MG63 (cell line): ENCODE measurements at regions not wholly inside any gene's neighbourhood (a gene's known extent, or its start where the extent isn't known, plus 50 kb on each side); places are given as distances from the start of the nearest gene placed in this dataset.

Experiments
- DNase-seq: peaks from one replicate; pipeline ENCODE4 v3.0.0-alpha.2; 2020
- H3K27me3 ChIP-seq: fragments of 250-450 bp; sonication (Bioruptor Pico); 2 replicates; pipeline ENCODE4 v1.5.1; 2020; ENCODE audit warnings: mild to moderate bottlenecking, moderate library complexity
- H3K36me3 ChIP-seq: fragments of 250-450 bp; sonication (Bioruptor Pico); 2 replicates; pipeline ENCODE4 v1.5.1; 2020; ENCODE audit warnings: mild to moderate bottlenecking, moderate library complexity
- H3K4me3 ChIP-seq: fragments of 250-450 bp; sonication (Bioruptor Pico); 2 replicates; pipeline ENCODE4 v1.5.1; 2020; ENCODE audit warnings: mild to moderate bottlenecking, moderate library complexity
- H3K9me3 ChIP-seq: fragments of 250-450 bp; sonication (Bioruptor Pico); 2 replicates; pipeline ENCODE4 v1.5.1; 2020; ENCODE audit warnings: mild to moderate bottlenecking, moderate library complexity

DNA sequence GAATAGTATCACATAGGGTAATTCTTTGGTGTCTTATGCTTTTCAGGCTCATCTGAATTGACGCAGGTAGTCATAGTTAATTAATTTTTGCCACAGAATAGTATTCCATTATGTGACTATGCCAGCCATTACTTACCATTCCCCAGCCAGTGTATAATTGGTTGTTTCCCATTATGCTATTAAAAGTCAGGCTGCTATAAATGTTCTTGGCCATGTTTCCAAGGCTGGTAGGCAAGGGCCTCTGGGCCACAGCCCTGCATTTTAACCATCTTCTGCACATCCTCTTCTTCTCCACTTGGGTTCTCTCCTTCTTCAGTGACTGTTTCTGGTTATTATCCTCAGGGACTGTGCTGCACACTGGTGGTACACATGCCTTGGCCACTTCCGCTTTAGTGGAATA, 190.9 kb downstream of the ADAMTS15 start:
- H3K36me3 ChIP-seq: no peaks in the 10 kb centered on the region
- DNase-seq: no peak
- no peaks in the 10 kb centered on the region for H3K9me3 ChIP-seq
- no peaks in the 10 kb centered on the region for H3K27me3 ChIP-seq
- no peak overlapping the region for H3K4me3 ChIP-seq

DNA sequence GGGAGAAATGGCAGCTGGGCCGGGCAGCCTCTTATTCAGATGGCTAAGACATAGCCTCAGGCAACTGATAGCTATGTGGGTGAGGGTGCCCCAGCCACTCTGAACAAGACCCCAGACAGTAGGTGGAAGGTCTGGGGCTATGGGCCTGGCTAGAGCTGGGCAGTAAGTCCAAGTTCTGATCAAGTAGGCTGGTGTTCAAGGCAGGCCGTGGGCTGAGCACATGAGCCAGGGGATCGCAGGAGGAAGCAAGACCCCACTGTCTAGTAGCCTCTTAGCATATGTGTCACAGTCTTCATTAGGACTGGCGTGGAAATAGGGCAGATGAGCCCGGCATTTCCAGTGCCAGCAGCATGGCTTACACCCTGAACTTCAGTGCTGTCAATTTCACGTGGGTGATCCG, 192.1 kb downstream of the ADAMTS15 start:
- H3K4me3 ChIP-seq: no peak overlapping the region
- no peak for DNase-seq
- H3K9me3 ChIP-seq: no peaks in the 10 kb centered on the region
- no peaks in the 10 kb centered on the region for H3K36me3 ChIP-seq
- no peaks in the 10 kb centered on the region for H3K27me3 ChIP-seq

DNA sequence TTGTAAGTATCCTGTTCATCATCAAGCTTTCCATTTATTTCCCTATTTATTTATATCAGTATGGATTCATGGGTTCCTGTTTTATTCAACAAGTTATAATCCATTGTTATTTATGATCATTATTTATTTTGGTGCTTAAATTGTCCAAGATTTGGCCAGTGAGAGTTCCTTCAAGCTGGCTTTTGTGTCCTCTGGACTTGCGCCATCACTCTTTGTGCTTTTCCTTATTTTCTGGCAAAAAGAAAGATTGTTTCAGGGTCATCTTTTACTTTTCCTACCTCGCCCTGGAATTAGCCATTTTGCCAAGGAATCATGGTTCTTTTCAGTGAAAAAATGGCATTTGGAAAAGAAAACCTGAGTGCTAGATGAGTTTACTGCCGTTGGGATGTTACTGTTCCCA, 193.4 kb downstream of the ADAMTS15 start:
- H3K27me3 ChIP-seq: no peaks in the 10 kb centered on the region
- no peak for DNase-seq
- H3K9me3 ChIP-seq: no peaks in the 10 kb centered on the region
- no peak overlapping the region for H3K4me3 ChIP-seq
- no peaks in the 10 kb centered on the region for H3K36me3 ChIP-seq

DNA sequence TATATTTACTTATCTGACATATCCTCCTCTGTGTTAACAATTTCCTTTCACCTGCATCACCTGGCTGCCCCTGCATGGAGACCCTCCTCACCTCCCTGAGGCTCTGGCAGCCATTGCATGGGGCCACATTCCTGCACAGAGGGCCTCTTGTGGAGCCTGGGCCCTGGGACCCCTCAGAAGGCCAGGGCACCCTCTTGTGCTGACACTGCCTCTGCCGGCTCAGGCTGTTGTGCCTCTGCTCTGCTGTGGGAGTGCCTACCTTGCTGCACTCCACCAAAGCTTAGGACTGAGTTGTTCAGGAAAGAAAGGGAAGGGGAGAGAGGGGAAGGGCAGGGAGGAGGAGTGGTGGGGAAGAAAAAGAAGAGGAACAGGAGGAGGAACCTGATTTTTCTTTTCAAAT, 194.5 kb downstream of the ADAMTS15 start:
- no peak for DNase-seq
- H3K36me3 ChIP-seq: no peaks in the 10 kb centered on the region
- no peaks in the 10 kb centered on the region for H3K9me3 ChIP-seq
- H3K4me3 ChIP-seq: no peak overlapping the region
- H3K27me3 ChIP-seq: no peaks in the 10 kb centered on the region

DNA sequence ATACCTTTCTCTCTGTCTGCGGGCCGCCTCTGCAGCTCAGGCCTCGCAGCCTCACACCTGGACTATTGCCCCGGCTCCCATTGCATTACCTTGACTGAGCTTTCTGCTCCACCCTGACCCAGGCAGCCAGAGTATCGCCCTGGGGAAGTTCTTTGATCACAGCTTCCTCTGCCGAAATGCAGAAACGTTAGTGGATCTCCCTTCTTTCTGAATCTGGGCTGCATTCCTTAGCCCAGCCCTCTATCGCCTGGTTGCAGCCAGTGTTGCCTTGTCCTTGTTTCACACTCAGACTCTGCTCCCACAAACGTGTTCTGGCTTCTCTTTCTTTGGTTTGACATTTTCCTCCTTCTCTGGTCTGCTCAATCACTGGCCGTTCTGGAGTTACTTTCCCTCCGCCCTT, 195.7 kb downstream of the ADAMTS15 start:
- Histone ChIP-seq H3K36me3 (no peaks in the 10 kb centered on the region), H3K9me3 (no peaks in the 10 kb centered on the region), H3K4me3 (no peak overlapping the region), H3K27me3 (no peaks in the 10 kb centered on the region)
- DNase-seq: no peak

DNA sequence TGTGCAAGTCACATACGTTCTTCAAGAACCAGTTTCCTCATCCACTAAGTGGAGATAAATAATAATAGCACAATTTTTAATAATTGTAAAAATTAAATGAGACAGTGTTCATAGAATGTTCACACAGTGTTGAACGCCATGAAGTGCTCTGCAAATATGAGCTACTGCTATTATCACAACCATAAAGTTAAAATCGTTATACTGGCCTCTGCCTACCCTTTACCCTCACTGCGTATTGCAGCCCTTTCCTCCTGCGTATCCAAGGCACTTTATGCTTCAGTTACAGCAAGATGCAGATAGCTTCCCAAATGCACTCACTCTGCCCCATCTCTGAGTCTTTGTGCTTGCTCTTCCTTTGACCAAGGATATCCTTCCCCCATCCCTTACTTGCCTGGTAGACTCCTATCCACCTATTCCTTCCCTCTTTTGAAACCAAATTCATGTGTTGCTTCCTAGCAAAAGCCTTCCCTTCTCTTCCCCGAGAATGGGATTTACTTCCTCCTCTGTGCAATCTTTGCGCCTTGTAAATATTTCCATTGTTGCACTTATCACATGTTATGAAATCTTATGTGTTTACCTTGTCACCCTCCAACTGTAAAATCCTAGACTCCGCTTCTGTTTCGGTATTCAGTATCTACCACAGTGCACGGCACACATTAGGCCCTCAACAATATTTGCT, 196.9 kb downstream of the ADAMTS15 start:
- Histone ChIP-seq H3K4me3 (no peak overlapping the region), H3K36me3 (no peaks in the 10 kb centered on the region)

DNA sequence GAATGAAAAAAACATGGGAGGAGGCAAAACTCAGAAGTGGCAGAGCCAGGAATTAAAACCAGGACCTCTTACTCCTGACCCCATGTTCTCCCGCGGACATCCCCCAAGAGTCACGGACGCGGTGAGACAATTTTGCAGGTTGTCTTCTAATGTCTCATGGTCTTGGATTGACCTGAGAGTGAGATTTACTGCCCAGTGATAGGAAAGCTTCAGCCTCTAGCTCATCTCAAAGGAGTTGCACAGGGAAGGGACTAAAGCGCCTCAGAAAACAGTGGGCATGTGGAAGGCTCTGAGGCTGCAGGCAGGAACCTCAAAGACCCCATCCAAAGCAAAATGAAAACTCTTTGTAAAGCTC, 197.4 kb downstream of the ADAMTS15 start:
- Histone ChIP-seq H3K27me3 (no peaks in the 10 kb centered on the region), H3K4me3 (no peak overlapping the region), H3K9me3 (no peaks in the 10 kb centered on the region), H3K36me3 (no peaks in the 10 kb centered on the region)
- no peak for DNase-seq

More for the DNA sequence above, 196.9 kb downstream of the ADAMTS15 start:
- DNase-seq: no peak
- Histone ChIP-seq H3K9me3 (no peaks in the 10 kb centered on the region), H3K27me3 (no peaks in the 10 kb centered on the region)

DNA sequence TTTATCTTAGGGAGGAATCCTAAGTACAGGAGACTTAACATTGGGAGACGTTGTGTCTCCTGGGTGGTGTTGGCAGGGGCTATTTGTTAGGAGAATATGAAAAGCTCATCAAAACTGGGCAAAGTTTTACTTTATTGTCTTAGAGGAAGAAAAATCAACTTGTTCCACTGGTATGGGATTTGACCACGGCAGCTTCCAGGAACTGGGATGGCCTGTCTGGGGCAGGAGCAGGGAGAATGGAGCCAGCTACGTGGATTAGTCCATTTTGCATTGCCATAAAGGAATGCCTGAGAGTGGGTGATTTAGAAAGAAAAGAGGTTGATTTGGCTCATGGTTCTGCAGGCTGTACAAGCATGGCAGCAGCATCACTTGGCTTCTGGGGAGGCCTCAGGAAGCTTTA, 198.4 kb downstream of the ADAMTS15 start:
- DNase-seq: peak; percentile 52
- Histone ChIP-seq H3K9me3 (no peaks in the 10 kb centered on the region), H3K27me3 (no peaks in the 10 kb centered on the region), H3K36me3 (no peaks in the 10 kb centered on the region), H3K4me3 (no peak overlapping the region)

DNA sequence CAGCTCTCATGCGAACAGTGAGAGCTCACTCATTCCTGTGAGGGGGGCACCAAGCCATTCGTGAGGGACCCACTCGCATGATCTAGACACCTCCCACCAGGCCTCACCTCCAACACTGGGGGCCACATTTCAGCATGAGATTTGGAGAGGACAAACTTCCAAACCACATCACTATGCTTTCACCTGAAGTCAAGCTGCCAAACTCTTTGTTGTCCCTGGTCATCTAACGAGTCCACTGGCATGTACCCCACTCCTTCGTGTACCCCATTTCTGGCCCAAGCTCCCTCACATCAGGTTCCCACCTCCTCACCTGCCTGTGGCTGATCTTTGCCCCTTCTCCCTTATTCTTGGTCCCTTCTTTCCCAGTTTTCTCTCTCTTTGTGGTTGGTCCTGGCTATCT, 198.9 kb downstream of the ADAMTS15 start:
- H3K36me3 ChIP-seq: no peaks in the 10 kb centered on the region
- no peak overlapping the region for H3K4me3 ChIP-seq
- no peaks in the 10 kb centered on the region for H3K9me3 ChIP-seq

DNA sequence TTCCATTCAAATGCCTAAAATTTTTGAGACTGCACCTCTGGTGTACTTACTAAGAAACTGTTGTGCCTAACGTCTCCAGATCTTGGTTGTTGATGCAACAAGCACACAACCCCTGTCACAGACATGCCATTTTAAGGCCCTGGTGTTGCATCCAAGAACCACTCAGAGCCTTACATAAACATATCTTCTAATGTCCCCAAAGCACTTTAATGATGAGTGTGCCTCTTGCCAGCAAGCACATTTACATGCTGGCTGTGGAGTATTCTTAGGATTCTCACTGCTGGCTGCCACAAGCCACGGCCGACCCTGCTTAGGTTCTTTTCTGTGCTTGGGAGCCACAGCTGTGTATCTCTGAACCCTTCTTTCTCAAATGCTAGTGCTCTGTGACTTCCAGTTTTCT, 201.4 kb downstream of the ADAMTS15 start:
- no peaks in the 10 kb centered on the region for H3K27me3 ChIP-seq
- H3K36me3 ChIP-seq: no peaks in the 10 kb centered on the region
- no peaks in the 10 kb centered on the region for H3K9me3 ChIP-seq
- no peak for DNase-seq
- H3K4me3 ChIP-seq: no peak overlapping the region

More for the DNA sequence above, 198.9 kb downstream of the ADAMTS15 start:
- DNase-seq: no peak
- H3K27me3 ChIP-seq: no peaks in the 10 kb centered on the region

DNA sequence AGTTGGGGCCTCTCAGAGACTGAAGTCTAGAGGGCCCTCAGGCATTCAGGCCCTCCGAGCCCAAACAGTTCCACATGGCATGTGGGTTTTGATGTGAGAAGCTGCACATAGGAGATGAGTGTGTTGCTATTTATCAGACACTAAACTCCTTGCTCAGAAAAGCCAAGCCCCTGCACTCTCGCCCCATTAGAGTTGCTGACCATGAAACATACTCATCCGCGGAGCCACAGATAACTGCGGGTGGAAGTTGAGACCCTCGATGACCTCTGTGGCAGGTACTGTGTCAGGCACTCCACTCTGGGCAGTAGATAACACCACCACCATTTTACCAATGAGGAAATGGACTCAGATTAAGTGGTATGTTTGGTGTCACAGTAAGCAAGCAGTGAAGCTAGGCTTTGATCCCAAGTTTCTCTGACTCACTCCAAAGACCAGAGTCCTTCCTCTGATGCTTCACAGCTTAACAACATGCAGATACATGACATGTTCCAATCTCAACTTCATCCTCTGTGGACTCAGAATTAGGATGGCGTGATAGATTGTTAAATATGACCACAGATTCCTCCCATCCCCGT, 202.1 kb downstream of the ADAMTS15 start:
- Histone ChIP-seq H3K27me3 (no peaks in the 10 kb centered on the region), H3K9me3 (0 out of 2 replicates have a peak, but pooled peaks cover 1% of the 10 kb centered on the region), H3K4me3 (no peak overlapping the region), H3K36me3 (no peaks in the 10 kb centered on the region)
- DNase-seq: no peak

DNA sequence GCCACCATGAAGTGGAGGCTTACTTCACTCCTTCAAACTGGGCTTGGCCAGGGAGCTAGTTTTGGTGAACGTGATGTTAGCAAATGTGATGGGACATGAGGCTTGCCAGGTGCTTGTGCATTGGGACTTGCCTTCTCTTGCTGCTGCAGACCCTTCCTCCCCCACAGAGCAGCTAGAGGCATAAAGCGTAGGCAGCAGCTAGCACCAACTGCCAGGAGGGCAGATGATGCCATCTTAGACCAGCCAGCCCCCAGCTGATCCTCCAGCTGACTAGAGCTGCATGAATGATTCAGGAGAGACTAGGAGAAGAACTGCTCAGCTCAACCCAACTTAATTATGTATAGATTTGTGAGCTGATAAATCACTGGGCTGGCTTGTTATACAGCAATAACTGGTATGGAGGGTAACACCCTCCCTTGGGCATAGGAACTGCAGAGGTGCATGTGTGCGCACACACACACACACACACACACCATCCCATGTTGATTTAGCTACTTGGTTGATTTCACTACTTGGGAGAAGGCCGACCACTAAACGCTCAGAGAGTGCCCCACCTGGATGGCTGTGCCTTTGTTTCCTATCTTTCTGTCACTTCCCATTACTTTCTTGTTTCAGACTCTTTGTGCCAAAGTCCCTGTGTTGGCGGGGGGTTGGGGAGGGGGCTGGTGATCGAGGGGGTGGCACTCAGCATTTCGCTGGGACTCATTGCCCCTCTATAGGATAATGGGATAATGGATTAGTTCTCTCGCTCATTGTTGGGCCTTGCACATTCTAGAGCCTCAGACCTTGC, 202.8 kb downstream of the ADAMTS15 start:
- no peak for DNase-seq
- no peaks in the 10 kb centered on the region for H3K27me3 ChIP-seq
- peaks cover 2% of the 10 kb centered on the region; the same call in 1 of the 2 replicates for H3K9me3 ChIP-seq
- no peaks in the 10 kb centered on the region for H3K36me3 ChIP-seq
- H3K4me3 ChIP-seq: no peak overlapping the region

DNA sequence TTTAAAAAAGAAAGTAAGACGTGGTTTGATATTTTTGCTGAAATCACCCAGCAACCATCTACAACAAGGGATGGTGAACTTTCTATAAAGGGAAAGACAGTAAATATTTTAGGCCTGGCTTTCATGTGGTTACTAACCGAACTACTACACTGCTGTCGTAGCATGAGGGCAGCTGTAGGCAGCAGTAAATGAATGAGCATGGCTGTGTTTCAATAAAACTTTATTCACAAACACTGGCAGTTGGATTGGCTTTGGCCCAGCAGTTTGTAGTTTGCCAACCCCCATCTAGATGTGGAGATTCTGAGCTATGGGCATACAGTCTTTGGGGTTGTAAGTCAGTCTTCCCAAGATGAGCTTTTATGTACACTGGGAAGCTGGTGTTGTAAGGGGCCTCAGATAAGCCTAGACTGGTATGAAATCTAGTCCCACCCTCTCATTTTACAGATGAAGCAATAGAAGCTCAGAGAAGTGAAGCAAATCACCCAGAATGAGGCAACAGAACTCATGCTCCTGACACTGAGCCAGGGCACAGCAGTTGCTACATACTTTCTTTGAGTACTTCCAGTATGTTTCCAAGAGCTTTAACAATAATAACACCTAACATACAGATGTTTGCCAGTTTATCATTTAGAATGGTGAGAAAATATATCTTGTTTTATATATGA, 204.4 kb downstream of the ADAMTS15 start:
- H3K27me3 ChIP-seq: no peaks in the 10 kb centered on the region
- no peaks in the 10 kb centered on the region for H3K36me3 ChIP-seq
- DNase-seq: peak; percentile 88

DNA sequence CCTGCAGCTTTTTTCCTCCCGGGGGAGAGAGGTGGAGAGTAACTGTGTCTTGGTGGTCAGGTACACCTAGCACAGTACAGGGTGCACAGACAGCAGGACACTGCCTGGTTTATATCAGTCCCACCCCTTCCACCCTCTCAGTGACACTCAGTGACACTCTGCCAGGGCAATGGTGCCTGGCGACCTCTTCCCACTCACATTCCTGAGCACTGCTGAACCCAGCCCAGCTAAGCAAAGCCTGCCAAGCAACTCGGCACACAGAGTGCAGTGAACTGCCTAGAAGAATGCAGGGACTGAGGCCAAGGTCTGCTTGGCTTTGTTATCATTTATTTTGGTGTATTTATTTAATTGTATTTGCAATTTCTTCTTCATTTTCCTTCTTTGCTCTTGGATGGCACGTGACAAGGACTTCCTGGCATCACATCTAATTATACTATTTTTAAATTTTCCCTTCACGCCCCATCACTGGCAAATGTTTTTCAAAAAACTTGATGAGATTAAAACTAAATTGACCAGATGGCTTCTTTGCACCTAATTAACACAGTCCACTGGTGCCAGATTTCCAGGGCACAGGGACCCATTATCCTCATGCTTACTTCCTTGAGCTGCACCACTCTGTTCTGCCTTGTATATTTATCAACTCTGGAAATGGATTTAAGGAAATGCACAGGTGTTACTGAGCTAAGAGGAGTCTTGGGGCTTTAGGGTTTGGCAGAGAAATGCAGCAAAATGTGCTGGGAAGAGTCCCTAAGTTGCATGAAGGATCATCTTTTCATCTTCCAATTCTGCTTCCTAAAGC, 205.6 kb downstream of the ADAMTS15 start:
- H3K9me3 ChIP-seq: peaks cover 12% of the 10 kb centered on the region
- H3K4me3 ChIP-seq: no peak overlapping the region
- H3K36me3 ChIP-seq: no peaks in the 10 kb centered on the region
- H3K27me3 ChIP-seq: no peaks in the 10 kb centered on the region
- peak; percentile 90 for DNase-seq

More for the DNA sequence above, 204.4 kb downstream of the ADAMTS15 start:
- Histone ChIP-seq H3K4me3 (no peak overlapping the region), H3K9me3 (peaks cover 9% of the 10 kb centered on the region)

DNA sequence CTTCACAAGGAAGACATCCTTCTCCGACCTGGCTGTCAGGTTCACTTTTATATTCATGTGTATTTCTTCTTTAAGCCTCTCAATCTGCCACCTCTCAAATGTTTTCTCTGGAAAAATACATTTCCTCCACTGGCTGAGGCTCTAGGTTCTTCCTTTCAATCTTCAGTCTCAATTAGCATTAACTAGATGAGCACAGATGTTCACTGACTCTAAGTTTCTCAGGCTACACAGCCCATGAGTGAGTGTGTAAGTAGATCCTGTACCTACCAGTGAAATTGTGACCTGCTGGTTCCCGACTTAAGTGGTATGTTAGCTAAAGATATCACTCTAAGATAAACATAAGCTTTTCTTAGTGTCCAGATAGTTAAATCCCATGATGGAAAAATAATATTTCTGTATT, 206.9 kb downstream of the ADAMTS15 start:
- Histone ChIP-seq H3K4me3 (no peak overlapping the region), H3K36me3 (no peaks in the 10 kb centered on the region)
- DNase-seq: no peak

DNA sequence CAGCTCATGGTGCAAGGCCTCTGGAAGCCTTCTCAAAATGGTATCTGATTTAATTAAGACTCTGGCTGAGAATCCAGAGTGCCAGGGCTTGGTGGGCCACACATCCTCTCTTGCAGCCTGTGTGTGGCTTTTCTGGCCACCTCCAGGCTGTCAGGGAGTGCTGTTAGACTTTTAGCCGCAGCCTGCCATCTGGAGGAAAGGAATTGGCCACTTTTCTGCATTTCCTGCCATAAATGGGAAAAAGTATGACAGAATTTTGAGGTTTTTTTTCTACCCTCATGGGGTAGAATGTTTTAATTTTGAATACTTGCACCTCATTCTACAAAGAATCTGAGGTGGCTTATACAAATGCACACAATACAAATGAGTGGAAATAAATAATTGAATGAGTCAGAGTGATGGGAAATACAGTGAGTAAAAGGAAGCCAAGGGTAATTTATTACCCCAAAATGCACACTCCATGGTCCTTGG, 218.4 kb downstream of the ADAMTS15 start:
- Histone ChIP-seq H3K36me3 (no peaks in the 10 kb centered on the region), H3K27me3 (no peaks in the 10 kb centered on the region), H3K9me3 (0 out of 2 replicates have a peak, but pooled peaks cover 2% of the 10 kb centered on the region), H3K4me3 (no peak overlapping the region)
- no peak for DNase-seq

More for the DNA sequence above, 206.9 kb downstream of the ADAMTS15 start:
- no peaks in the 10 kb centered on the region for H3K27me3 ChIP-seq
- H3K9me3 ChIP-seq: peaks cover 14% of the 10 kb centered on the region
